Left lobe of liver (tissue), 2 donors: ENCODE measurements at regions not wholly inside any gene's neighbourhood (a gene's known extent, or its start where the extent isn't known, plus 50 kb on each side); places are given as distances from the start of the nearest gene placed in this dataset.
"Not testable (repeated sequence)": the region's sequence is repeated elsewhere in the genome, so short reads cannot be mapped to it uniquely, and the experiment has no call there.

ENCODE experiments used
- ATAC-seq: fragments of 200-7000 bp; cut with Tn5 transposase; one replicate; pipeline ENCODE4 v1.9.1; 2020; ENCODE audit warnings: mild to moderate bottlenecking, moderate library complexity
- DNase-seq: peaks from one replicate; pipeline ENCODE4 v3.0.0-alpha.2; 2020; ENCODE audit warnings: low spot score
- donor health status: DM: no; HTN: no; CAD: no; lungs with moderate emphysema.
- donor health status: DM: no; HTN: yes; CAD: no.

GRCh38 chr3:519026-519425, 322.5 kb downstream of the CHL1 start:
- ATAC-seq (no peak), DNase-seq (no peak)

GRCh38 chr3:522888-523287, 326.3 kb downstream of the CHL1 start:
- no peak for ATAC-seq
- no peak for DNase-seq

- no peak for ATAC-seq
- no peak for DNase-seq
These were observed 328.9 kb downstream of the CHL1 start for GRCh38 chr3:525415-525814.

- no peak for DNase-seq
- no peak for ATAC-seq
These were observed 339.2 kb downstream of the CHL1 start for GRCh38 chr3:535566-536416.

- DNase-seq (no peak), ATAC-seq (no peak)
These were observed 339.9 kb downstream of the CHL1 start for GRCh38 chr3:536417-536813.

GRCh38 chr3:541062-541801, 344.7 kb downstream of the CHL1 start:
- no peak for DNase-seq

GRCh38 chr3:542021-542420, 345.5 kb downstream of the CHL1 start:
- DNase-seq (no peak), ATAC-seq (no peak)

More at GRCh38 chr3:541062-541801, 344.7 kb downstream of the CHL1 start:
- no peak for ATAC-seq

- ATAC-seq = no peak
- DNase-seq = no peak
These were observed 353.1 kb downstream of the CHL1 start for GRCh38 chr3:549636-550035.

GRCh38 chr3:550471-550870, 353.9 kb downstream of the CHL1 start:
- no peak for DNase-seq
- ATAC-seq = no peak

GRCh38 chr3:557972-558371, 361.4 kb downstream of the CHL1 start:
- DNase-seq (no peak), ATAC-seq (no peak)

- DNase-seq (no peak), ATAC-seq (no peak)
These were observed 371.1 kb downstream of the CHL1 start for GRCh38 chr3:567488-568185.

GRCh38 chr3:579529-579928, 383.0 kb downstream of the CHL1 start:
- ATAC-seq, DNase-seq: not testable (repeated sequence)

GRCh38 chr3:589066-589465, 392.5 kb downstream of the CHL1 start:
- not testable (repeated sequence) for ATAC-seq, DNase-seq

- DNase-seq, ATAC-seq: not testable (repeated sequence)
These were observed 400.7 kb downstream of the CHL1 start for GRCh38 chr3:597304-597703.

GRCh38 chr3:597746-598145, 401.2 kb downstream of the CHL1 start:
- not testable (repeated sequence) for ATAC-seq

GRCh38 chr3:607480-607879, 410.9 kb downstream of the CHL1 start:
- ATAC-seq, DNase-seq: not testable (repeated sequence)

More at GRCh38 chr3:597746-598145, 401.2 kb downstream of the CHL1 start:
- not testable (repeated sequence) for DNase-seq

GRCh38 chr3:621714-622113, 425.2 kb downstream of the CHL1 start:
- ATAC-seq = no peak

GRCh38 chr3:622314-622713, 425.8 kb downstream of the CHL1 start:
- DNase-seq (no peak), ATAC-seq (no peak)

More at GRCh38 chr3:621714-622113, 425.2 kb downstream of the CHL1 start:
- no peak for DNase-seq

- no peak for DNase-seq
- ATAC-seq = no peak
These were observed 427.5 kb downstream of the CHL1 start for GRCh38 chr3:623914-624545.

GRCh38 chr3:632571-633170, 436.1 kb downstream of the CHL1 start:
- peak; percentile 52 for DNase-seq
- peak; percentile 87 for ATAC-seq
